HG02852 (cell line): ENCODE measurements at regions not wholly inside any gene's neighbourhood (a gene's known extent, or its start where the extent isn't known, plus 50 kb on each side); places are given as distances from the start of the nearest gene placed in this dataset.
"Not testable (repeated sequence)": the region's sequence is repeated elsewhere in the genome, so short reads cannot be mapped to it uniquely, and the experiment has no call there.

ENCODE experiments used
- ATAC-seq: cut with Tn5 transposase; IDR thresholded peaks from one replicate; pipeline ENCODE4 v1.9.1; 2021; ENCODE audit warnings: mild to moderate bottlenecking, moderate library complexity; ENCODE audit not compliant: unreplicated experiment

- no peak for ATAC-seq
Measured at GRCh38 chr14:34103176-34103575, 152.3 kb upstream of the EGLN3 start.

GRCh38 chr14:34099635-34100034, 148.8 kb upstream of the EGLN3 start:
- ATAC-seq: no peak

GRCh38 chr14:34098985-34099349, 148.1 kb upstream of the EGLN3 start:
- no peak for ATAC-seq

GRCh38 chr14:34098045-34098984, 147.4 kb upstream of the EGLN3 start:
- ATAC-seq: no peak

GRCh38 chr14:34097644-34098043, 146.8 kb upstream of the EGLN3 start:
- ATAC-seq: no peak

- no peak for ATAC-seq
Measured at GRCh38 chr14:34094384-34094783, 143.5 kb upstream of the EGLN3 start.

- ATAC-seq: no peak
Measured at GRCh38 chr14:34093883-34094282, 143.0 kb upstream of the EGLN3 start.

- no peak for ATAC-seq
Measured at GRCh38 chr14:34090451-34090850, 139.6 kb upstream of the EGLN3 start.

- no peak for ATAC-seq
Measured at GRCh38 chr14:34088914-34089313, 138.0 kb upstream of the EGLN3 start.

- no peak for ATAC-seq
Measured at GRCh38 chr14:34087571-34087970, 136.7 kb upstream of the EGLN3 start.

- ATAC-seq: no peak
Measured at GRCh38 chr14:34086223-34086757, 135.4 kb upstream of the EGLN3 start.

GRCh38 chr14:34085695-34086094, 134.8 kb upstream of the EGLN3 start:
- ATAC-seq: no peak

GRCh38 chr14:34081576-34082136, 130.8 kb upstream of the EGLN3 start:
- ATAC-seq: no peak

- ATAC-seq: no peak
Measured at GRCh38 chr14:34081101-34081575, 130.3 kb upstream of the EGLN3 start.

GRCh38 chr14:34079643-34080042, 128.8 kb upstream of the EGLN3 start:
- not testable (repeated sequence) for ATAC-seq

GRCh38 chr14:34078117-34078743, 127.4 kb upstream of the EGLN3 start:
- ATAC-seq: no peak

GRCh38 chr14:34075826-34076225, 125.0 kb upstream of the EGLN3 start:
- ATAC-seq: no peak

- no peak for ATAC-seq
Measured at GRCh38 chr14:34075042-34075744, 124.3 kb upstream of the EGLN3 start.

GRCh38 chr14:34072921-34073320, 122.0 kb upstream of the EGLN3 start:
- ATAC-seq: peak; percentile 73

GRCh38 chr14:34072401-34072800, 121.5 kb upstream of the EGLN3 start:
- ATAC-seq: no peak

- no peak for ATAC-seq
Measured at GRCh38 chr14:34070917-34071407, 120.1 kb upstream of the EGLN3 start.
